ENCODE measurements at regions not wholly inside any gene's neighbourhood (a gene's known extent, or its start where the extent isn't known, plus 50 kb on each side); places are given as distances from the start of the nearest gene placed in this dataset.

GRCh38 chr17:36760425-36760824 lies 159.0 kb downstream of the MRM1 start:
- TF ChIP-seq CTCF (IDR thresholded peaks at IDR 0.05; ENCODE audit: insufficient read depth, low read depth, low read length) (no peak), EZH2 (IDR thresholded peaks at IDR 0.05; ENCODE audit: insufficient read depth, low read length) (no peak)
